ENCODE measurements at regions not wholly inside any gene's neighbourhood (a gene's known extent, or its start where the extent isn't known, plus 50 kb on each side); places are given as distances from the start of the nearest gene placed in this dataset.
"Not testable (repeated sequence)": the region's sequence is repeated elsewhere in the genome, so short reads cannot be mapped to it uniquely, and the experiment has no call there.

DNA sequence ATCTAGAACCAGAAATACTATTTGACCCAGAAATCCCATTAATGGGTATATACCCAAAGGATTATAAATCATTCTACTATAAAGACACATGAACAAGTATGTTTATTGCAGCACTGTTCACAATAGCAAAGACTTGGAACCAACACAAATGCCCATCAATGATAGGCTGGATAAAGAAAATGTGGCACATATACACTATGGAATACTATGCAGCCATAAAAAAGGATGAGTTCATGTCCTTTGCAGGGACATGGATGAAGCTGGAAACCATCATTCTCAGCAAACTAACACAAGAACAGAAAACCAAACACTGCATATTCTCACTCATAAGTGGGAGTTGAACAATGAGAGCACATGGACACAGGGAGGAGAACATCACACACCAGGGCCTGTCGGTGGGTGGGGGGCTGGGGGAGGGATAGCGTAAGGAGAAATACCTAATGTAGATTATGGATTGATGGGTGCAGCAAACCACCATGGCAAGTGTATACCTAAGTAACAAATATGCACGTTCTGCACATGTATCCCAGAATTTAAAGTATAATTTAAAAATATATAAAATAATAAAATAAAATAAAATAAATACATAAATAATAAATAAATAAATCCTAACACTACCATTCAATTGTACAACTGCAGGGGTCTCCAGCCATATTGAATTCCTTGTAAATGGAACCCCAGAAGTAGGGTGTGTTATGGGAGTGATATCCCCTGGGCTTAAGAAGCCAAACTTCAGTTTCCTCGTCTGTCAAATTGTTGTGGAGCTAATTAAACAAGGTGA, 122.4 kb upstream of the CD82 start:
- TF ChIP-seq, protein P1, sequence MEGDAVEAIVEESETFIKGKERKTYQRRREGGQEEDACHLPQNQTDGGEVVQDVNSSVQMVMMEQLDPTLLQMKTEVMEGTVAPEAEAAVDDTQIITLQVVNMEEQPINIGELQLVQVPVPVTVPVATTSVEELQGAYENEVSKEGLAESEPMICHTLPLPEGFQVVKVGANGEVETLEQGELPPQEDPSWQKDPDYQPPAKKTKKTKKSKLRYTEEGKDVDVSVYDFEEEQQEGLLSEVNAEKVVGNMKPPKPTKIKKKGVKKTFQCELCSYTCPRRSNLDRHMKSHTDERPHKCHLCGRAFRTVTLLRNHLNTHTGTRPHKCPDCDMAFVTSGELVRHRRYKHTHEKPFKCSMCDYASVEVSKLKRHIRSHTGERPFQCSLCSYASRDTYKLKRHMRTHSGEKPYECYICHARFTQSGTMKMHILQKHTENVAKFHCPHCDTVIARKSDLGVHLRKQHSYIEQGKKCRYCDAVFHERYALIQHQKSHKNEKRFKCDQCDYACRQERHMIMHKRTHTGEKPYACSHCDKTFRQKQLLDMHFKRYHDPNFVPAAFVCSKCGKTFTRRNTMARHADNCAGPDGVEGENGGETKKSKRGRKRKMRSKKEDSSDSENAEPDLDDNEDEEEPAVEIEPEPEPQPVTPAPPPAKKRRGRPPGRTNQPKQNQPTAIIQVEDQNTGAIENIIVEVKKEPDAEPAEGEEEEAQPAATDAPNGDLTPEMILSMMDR (conservative IDR thresholded peaks at IDR 0.05 in 1 of 2, IDR thresholded peaks at IDR 0.05 in 1 of 2; ENCODE audit: low read depth in 1 of 2, low read length in 2 of 2): not testable (repeated sequence)
- not testable (repeated sequence) for TF ChIP-seq EZH2 (IDR thresholded peaks at IDR 0.05; ENCODE audit: low read length, missing control alignments)

Data from fibroblast of lung (primary cell).